Stimulated activated CD4-positive, alpha-beta T cell treated with anti-CD3 and anti-CD28 coated beads, Interleukin-15, amount 100 ng/mL, for 24 hours (primary cell): ENCODE measurements at regions not wholly inside any gene's neighbourhood (a gene's known extent, or its start where the extent isn't known, plus 50 kb on each side); places are given as distances from the start of the nearest gene placed in this dataset.

Experiments used
- DNase-seq: peaks from one replicate; pipeline ENCODE4 v3.0.0-alpha.2; 2020

GRCh38 chr12:107983756-107984472, 145.2 kb upstream of the WSCD2 start:
- DNase-seq, result no peak

- no peak for DNase-seq
Observed at GRCh38 chr12:107984973-107985372, 144.1 kb upstream of the WSCD2 start.

- no peak for DNase-seq
Observed at GRCh38 chr12:107986183-107986582, 142.9 kb upstream of the WSCD2 start.

- DNase-seq, result peak; percentile 41
Observed at GRCh38 chr12:107990325-107990724, 138.8 kb upstream of the WSCD2 start.

- no peak for DNase-seq
Observed at GRCh38 chr12:107992029-107992428, 137.1 kb upstream of the WSCD2 start.

GRCh38 chr12:107992870-107993451, 136.1 kb upstream of the WSCD2 start:
- peak; percentile 10 for DNase-seq

- no peak for DNase-seq
Observed at GRCh38 chr12:107998863-107999262, 130.2 kb upstream of the WSCD2 start.

- no peak for DNase-seq
Observed at GRCh38 chr12:108000111-108000510, 129.0 kb upstream of the WSCD2 start.

GRCh38 chr12:108004319-108004718, 124.8 kb upstream of the WSCD2 start:
- no peak for DNase-seq

GRCh38 chr12:108008163-108008905, 120.8 kb upstream of the WSCD2 start:
- no peak for DNase-seq

- no peak for DNase-seq
Observed at GRCh38 chr12:108009442-108010070, 119.5 kb upstream of the WSCD2 start.

GRCh38 chr12:108016022-108016564, 113.0 kb upstream of the WSCD2 start:
- no peak for DNase-seq

GRCh38 chr12:108017472-108018057, 111.5 kb upstream of the WSCD2 start:
- DNase-seq, result no peak

GRCh38 chr12:108019862-108020261, 109.2 kb upstream of the WSCD2 start:
- DNase-seq, result no peak

GRCh38 chr12:108021141-108021540, 107.9 kb upstream of the WSCD2 start:
- no peak for DNase-seq

- no peak for DNase-seq
Observed at GRCh38 chr12:108021949-108022522, 107.1 kb upstream of the WSCD2 start.

GRCh38 chr12:108029051-108029835, 99.8 kb upstream of the WSCD2 start:
- DNase-seq, result no peak

- DNase-seq, result no peak
Observed at GRCh38 chr12:108033090-108033489, 96.0 kb upstream of the WSCD2 start.

- DNase-seq, result no peak
Observed at GRCh38 chr12:108035372-108035771, 93.7 kb upstream of the WSCD2 start.

- DNase-seq, result no peak
Observed at GRCh38 chr12:108037960-108038359, 91.1 kb upstream of the WSCD2 start.

- DNase-seq, result no peak
Observed at GRCh38 chr12:108039794-108040193, 89.3 kb upstream of the WSCD2 start.

GRCh38 chr12:108040947-108041346, 88.1 kb upstream of the WSCD2 start:
- no peak for DNase-seq
